ENCODE measurements at regions not wholly inside any gene's neighbourhood (a gene's known extent, or its start where the extent isn't known, plus 50 kb on each side); places are given as distances from the start of the nearest gene placed in this dataset.

- TF ChIP-seq CTCF (IDR thresholded peaks at IDR 0.05): no peak
- TF ChIP-seq POLR2AphosphoS5 (IDR thresholded peaks at IDR 0.05): no peak
- no peak for TF ChIP-seq POLR2A (IDR thresholded peaks at IDR 0.05)
- TF ChIP-seq EP300 (IDR thresholded peaks at IDR 0.05): no peak
Observed at GRCh38 chr11:71197096-71197495, 55.3 kb downstream of the SHANK2 start.
